ENCODE measurements at regions not wholly inside any gene's neighbourhood (a gene's known extent, or its start where the extent isn't known, plus 50 kb on each side); places are given as distances from the start of the nearest gene placed in this dataset.
A peak's percentile ranks its signal among the peaks of the same experiment; 100 is the strongest.

DNA sequence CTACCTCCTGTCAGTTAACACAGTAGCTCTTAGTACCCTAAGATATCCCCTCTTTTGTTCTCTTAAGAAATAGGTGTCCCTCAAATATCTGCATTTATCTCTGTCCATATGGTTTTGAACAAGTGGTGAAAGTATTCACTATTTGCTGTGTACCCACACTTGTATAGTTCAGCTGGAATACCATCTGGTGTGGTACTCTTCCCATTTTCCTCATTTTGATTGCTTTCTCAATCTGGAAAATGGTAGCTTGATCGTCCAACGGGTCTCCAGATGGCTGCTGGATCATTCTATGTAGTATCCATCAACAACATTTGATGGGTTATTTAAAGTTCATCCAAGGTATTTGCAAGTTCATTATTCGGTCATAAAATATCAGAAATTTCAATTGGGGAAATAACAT, 100.3 kb upstream of the DPYD start:
- no peak for DNase-seq

- DNase-seq: peak in 1 of 5 experiments; percentile 78
These were observed 98.9 kb upstream of the DPYD start for GRCh38 chr1:98019747-98020146.

DNA sequence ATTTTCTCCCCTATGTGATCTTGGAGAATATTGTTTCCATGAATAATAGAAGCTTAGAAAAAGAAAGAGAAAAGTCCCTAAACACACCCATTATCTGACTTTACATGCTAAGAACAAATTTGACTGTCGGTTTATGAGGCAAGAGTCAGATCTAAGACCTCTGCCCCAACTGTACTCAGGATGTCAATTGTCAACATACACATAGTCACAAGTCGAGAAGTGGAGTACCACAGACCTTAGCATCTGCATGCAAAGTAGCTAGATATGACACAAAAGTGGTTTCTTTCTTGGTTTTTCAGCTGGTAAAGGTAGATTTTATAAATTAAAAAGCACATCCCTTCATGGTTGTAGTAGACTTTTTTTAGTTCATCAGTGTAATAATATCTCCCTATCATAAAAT, 97.2 kb upstream of the DPYD start:
- DNase-seq: peak in 1 of 5 experiments; percentile 90

DNA sequence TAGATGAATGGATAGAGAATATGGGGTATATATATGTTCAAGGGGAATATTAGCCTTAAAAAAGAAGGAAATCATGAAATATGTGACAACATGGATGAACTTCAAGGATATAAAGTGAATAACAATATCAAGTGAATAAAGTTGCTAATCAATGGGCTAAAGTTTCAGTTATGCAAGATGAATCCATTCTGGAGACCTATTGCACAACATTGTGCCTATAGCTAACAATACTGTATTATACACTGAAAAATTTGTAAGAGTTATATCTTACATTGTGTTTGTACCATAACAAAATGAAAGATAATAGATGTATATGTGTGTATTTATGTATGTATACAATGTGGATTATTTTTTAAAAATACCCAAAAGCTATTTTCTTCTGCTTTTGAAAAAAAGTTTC, 96.3 kb upstream of the DPYD start:
- no peak for DNase-seq

DNA sequence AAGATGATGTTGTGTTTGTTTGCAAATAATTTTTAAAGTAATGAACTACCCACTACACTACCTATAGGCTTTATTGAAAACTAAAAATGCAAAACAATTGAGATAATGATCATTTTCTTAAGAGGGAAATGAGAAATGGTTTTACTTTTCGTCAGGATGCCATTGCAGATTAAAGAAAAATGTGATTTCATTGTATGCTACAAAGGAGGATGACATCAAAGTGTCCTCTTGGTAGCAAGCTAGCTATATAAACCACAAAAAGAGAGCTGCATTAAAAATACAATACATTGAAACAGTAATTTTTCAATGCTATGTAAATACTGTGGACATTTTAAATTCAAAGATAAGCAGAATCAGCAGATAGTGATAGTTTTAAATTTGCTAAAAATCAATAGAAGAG, 87.5 kb upstream of the DPYD start:
- peak in 1 of 5 experiments; percentile 70 for DNase-seq

- DNase-seq: no peak
These were observed 84.6 kb upstream of the DPYD start for GRCh38 chr1:98005326-98006010.

GRCh38 chr1:98003442-98003841, 82.6 kb upstream of the DPYD start:
- DNase-seq: no peak

DNA sequence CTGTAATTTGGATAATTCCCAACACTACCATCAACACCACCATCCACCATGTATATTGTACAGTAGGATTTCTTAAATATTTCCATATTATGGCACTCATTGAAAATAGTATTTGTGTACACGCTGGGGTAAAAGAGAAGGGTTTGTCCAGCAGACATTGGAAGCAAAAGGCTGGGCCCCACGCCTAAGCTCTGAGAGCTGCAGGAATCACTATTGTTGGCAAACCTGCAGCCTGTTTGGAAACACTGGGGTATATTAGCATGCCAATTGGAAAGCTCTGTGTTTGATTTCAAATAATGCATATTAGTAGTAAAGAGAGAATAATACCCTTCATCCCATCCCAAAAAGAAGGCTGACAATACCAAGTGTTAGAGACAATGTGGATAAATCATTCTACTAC, 81.5 kb upstream of the DPYD start:
- DNase-seq: no peak

DNA sequence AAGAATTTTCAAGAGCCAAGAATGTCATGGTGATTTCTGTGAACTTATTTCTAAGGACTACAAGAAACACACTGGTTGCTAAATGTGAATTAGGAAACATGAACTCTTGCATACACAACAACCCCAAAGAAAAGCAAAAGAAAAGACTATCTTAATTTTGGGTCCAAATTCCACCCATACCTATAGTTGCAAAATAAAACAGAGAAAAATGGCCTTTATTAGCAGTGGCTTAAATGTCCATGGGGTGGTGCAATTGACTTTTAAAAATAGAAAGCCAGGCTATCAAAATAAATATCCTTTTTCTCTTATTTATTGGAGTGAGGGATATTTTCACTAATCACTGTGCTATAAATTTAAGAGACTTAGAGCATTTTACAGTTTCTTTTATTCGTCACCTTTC, 80.9 kb upstream of the DPYD start:
- DNase-seq: no peak

DNA sequence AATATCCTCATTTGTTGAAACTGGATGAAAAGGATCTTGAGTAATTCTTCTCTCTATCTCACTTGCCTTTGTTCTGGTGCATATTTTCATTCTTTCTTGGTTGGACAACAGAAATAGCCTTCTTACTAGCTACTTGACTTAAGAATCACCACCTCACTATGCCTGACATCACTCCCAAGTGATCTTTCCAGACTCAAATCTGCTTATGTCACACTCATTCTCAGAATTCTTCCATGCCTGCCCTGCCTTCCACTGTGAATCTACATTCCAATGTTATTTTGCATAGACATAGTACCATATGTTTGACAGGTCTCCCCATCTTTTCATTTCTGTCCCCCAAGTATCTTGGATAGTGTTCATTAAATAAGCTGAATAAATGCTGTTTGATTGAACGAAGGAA, 78.5 kb upstream of the DPYD start:
- DNase-seq: no peak

DNA sequence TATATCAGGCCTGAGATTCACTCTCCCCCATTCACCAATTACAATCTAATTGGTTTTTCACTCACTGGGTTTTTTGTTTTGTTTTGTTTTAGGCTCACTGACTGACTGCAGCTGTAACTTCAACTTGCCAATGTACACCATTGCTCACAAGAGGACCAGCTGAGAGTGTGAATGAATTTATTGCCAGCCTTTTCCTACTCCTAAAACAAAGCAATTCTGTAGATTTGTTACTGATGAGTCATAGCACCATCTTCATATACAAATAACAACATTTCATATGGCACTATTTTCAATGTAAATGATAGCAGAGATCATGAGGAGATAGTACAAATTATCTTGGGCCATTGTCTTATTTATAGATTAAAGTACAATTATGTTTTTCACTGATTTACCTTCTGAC, 76.0 kb upstream of the DPYD start:
- DNase-seq: no peak

DNA sequence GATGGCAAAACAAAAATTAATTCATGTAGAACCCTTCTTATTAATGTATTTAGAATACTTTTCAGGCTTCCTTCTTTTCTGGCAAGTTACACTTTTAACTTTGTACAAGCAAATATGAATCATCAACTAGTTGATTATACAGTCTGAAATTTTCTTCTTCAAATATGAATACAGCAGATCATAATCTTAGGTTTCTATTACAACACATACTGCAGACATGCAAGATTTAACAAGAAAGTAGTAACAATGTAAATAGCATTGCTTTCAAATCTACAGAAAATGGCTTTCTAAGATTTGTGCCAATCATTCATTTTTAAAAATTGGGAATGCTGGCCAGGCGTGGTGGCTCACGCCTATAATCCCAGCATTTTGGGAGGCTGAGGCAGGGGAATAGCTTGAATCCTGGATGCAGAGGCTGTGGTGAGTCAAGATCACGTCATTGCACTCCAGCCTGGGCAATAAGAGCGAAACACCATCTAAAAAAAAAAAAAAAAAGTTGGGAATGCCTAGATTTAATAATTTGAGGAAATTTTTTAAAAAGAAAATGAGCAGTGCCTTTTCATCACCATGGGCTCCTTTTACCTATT, 68.4 kb upstream of the DPYD start:
- DNase-seq: peak in 1 of 5 experiments; percentile 59

DNA sequence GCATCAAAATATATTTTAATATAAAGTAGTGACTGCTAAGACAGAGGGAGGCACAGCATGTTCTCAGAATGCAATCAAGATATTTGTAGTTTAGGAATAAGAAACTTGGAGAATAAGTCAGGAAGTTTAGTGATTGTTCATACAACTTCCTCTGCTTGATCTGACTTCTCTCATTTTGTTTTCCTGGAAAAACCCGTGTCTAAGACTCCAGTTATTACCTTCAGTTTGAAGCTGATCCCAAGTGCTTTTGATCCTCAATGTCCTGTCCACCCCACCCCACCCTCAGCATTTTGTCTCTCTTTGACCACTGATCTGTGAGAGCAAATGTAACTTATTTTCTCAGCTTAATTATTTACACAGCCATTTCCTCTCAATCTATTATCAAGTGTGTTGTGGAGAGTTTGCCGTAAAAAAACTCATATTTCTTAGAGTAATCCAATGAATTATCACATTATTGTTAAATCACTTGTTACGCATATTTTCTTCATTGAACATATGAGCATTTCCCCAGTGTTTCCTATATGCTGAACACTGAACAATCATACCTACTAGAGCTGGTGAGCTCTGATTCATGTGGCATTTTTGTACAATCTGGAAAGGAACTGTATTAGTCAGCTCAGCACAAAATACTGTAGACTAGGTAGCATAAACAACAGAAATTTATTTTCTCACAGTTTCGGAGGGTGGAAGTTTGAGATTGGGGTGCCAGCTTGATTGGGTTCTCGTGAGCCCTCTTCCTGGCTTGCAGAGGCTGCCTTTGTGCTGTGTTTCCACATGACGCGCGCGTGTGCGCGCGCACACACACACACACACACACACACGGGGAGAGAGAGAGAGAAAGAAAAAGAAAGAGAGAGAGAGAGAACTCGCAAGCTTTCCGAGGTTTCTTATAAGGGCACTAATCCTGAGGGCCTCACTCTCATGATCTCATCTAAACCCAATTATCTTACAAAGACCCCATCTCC, 65.5 kb upstream of the DPYD start:
- peak in 2 of 5 experiments; percentile 6 to 93 for DNase-seq

DNA sequence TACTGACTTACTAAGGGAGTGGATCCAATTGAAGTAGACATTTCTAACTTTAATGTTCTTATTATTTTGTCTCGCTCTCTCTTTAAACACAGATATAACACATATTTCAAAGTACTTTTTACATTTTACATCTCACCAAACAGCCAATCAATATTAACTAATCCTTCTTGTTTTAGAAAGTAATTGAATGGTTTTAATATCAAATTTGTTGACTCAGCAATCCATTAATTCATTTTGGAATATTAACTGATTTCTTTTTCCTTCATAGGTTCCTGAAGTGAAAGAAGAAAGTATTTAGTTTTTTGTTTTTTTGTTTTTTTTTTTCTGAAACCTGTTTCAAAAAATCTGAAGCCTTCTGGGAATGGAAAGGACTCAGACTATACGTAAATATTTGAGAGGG, 62.3 kb upstream of the DPYD start:
- DNase-seq: no peak

GRCh38 chr1:97980530-97980929, 59.7 kb upstream of the DPYD start:
- no peak for DNase-seq

DNA sequence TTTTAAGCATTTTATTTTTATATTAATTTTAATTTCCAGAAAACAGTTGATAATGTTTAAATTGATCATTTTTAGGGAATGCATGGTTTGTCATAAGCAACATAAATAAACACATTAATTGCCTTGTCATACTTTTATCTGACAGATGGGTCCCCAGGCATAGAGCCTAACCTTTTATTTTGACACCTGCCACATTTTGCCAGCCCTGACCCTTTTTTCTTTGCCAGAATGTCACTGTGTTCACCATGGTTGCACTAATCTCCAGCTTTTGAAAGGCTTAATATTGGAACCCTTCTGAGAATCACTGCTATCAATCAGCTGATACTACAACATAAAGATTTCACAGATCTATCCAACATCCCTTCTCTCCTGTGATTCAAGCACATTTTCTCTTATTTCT, 56.0 kb upstream of the DPYD start:
- no peak for DNase-seq

Measured in T-helper 2 cell (primary cell).